ENCODE measurements at regions not wholly inside any gene's neighbourhood (a gene's known extent, or its start where the extent isn't known, plus 50 kb on each side); places are given as distances from the start of the nearest gene placed in this dataset.

DNA sequence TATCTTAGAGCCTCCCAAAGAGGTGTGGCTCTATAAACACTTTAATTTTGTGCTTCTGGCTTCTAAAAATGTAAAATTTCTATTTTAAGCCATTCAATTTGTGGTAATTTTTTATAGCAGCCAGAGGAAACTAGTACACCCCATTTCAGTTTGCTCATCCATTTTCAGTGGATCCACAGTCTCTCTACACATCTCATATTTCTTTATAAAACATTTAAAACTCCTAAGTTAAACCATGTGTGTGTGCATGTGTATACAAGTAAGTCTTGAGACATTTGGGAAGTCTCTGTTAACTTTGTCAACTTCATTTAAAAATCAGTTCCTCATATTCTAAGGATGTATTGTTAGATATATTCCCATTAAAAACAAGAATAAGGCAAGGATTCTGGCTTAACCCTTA is 273.2 kb downstream of the IL15 start:
- no peak overlapping the region for H3K4me2 ChIP-seq (ENCODE audit: insufficient read depth, low read length)
- no peaks in the 10 kb centered on the region for H4K20me1 ChIP-seq (replicated peaks; ENCODE audit: control insufficient read depth, insufficient read depth, low read length)
- H2AFZ ChIP-seq (ENCODE audit: low read depth, low read length) = no peak overlapping the region
- H3K4me1 ChIP-seq (replicated peaks in 1 of 2; ENCODE audit: control insufficient read depth in 2 of 2, insufficient read depth in 2 of 2, low read length in 2 of 2) = peaks cover 0 to 4% of the 10 kb centered on the region in 2 experiments; a peak in 2 of 5 replicates
- DNase-seq (ENCODE audit: extremely low read depth in 1 of 4, low spot score in 3 of 4) (no peak), ATAC-seq (no peak), FAIRE-seq (no peak)
- no peak overlapping the region for H3K27ac ChIP-seq (ENCODE audit: extremely low read depth, low read depth, low read length)
- in situ Hi-C loops (cut with MboI) (no loop called here), intact Hi-C loops (cut with micrococcal nuclease) (no loop called here)
- no peaks in the 10 kb centered on the region for H3K9me1 ChIP-seq (ENCODE audit: control insufficient read depth, insufficient read depth, low read length)
- no peaks in the 10 kb centered on the region for H3K36me3 ChIP-seq (ENCODE audit: control insufficient read depth, insufficient read depth, low read length)
- no peak overlapping the region for H3K9ac ChIP-seq (ENCODE audit: insufficient read depth in 1 of 2, low read depth in 2 of 2, low read length in 2 of 2)
- no peak overlapping the region for H3K4me3 ChIP-seq
- CTCF ChIA-PET (ENCODE audit: low intra/inter-chr PET ratio) = no interaction called here
- POLR2A ChIA-PET = no interaction called here
- H3K27me3 ChIP-seq (ENCODE audit: control insufficient read depth in 2 of 2, insufficient read depth in 2 of 2, low read length in 2 of 2) = no peaks in the 10 kb centered on the region
- no peaks in the 10 kb centered on the region for H3K79me2 ChIP-seq (ENCODE audit: control insufficient read depth, insufficient read depth, low read length)
- no TSS peak for BruUV-seq (replicated peaks)
- H3K9me3 ChIP-seq (replicated peaks; ENCODE audit: control insufficient read depth, insufficient read depth, low read depth, low read length) = no peaks in the 10 kb centered on the region
- TF ChIP-seq GTF2F1 (IDR thresholded peaks at IDR 0.05; ENCODE audit: low read depth, low read length) (no peak), TEAD1 (CRISPR knock-in tag; IDR thresholded peaks at IDR 0.05) (no peak), SMARCE1 (IDR thresholded peaks at IDR 0.05) (no peak), SMC3 (conservative IDR thresholded peaks at IDR 0.05; ENCODE audit: insufficient read depth, low read depth, low read length) (no peak), ZNF707 (CRISPR knock-in tag; conservative IDR thresholded peaks at IDR 0.05) (no peak), FOXA1 (IDR thresholded peaks at IDR 0.05; ENCODE audit: borderline replicate concordance) (no peak), ZNF444 (CRISPR knock-in tag; IDR thresholded peaks at IDR 0.05) (no peak), NFE2 (IDR thresholded peaks at IDR 0.05; ENCODE audit: low read depth) (no peak), RBM25 (IDR thresholded peaks at IDR 0.05; ENCODE audit: low read depth, low read length, severe bottlenecking) (no peak)
- TF ChIP-seq, protein P1, sequence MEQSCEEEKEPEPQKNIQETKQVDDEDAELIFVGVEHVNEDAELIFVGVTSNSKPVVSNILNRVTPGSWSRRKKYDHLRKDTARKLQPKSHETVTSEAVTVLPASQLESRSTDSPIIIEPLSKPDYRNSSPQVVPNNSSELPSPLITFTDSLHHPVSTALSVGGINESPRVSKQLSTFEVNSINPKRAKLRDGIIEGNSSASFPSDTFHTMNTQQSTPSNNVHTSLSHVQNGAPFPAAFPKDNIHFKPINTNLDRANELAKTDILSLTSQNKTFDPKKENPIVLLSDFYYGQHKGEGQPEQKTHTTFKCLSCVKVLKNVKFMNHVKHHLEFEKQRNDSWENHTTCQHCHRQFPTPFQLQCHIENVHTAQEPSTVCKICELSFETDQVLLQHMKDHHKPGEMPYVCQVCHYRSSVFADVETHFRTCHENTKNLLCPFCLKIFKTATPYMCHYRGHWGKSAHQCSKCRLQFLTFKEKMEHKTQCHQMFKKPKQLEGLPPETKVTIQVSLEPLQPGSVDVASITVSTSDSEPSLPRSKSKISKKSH (CRISPR knock-in tag; IDR thresholded peaks at IDR 0.05) = no peak
- TF ChIP-seq, protein P2, sequence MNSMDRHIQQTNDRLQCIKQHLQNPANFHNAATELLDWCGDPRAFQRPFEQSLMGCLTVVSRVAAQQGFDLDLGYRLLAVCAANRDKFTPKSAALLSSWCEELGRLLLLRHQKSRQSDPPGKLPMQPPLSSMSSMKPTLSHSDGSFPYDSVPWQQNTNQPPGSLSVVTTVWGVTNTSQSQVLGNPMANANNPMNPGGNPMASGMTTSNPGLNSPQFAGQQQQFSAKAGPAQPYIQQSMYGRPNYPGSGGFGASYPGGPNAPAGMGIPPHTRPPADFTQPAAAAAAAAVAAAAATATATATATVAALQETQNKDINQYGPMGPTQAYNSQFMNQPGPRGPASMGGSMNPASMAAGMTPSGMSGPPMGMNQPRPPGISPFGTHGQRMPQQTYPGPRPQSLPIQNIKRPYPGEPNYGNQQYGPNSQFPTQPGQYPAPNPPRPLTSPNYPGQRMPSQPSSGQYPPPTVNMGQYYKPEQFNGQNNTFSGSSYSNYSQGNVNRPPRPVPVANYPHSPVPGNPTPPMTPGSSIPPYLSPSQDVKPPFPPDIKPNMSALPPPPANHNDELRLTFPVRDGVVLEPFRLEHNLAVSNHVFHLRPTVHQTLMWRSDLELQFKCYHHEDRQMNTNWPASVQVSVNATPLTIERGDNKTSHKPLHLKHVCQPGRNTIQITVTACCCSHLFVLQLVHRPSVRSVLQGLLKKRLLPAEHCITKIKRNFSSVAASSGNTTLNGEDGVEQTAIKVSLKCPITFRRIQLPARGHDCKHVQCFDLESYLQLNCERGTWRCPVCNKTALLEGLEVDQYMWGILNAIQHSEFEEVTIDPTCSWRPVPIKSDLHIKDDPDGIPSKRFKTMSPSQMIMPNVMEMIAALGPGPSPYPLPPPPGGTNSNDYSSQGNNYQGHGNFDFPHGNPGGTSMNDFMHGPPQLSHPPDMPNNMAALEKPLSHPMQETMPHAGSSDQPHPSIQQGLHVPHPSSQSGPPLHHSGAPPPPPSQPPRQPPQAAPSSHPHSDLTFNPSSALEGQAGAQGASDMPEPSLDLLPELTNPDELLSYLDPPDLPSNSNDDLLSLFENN (IDR thresholded peaks at IDR 0.05; ENCODE audit: low read depth in 2 of 2, low read length in 2 of 2) = no peak
- TF ChIP-seq, protein P3, sequence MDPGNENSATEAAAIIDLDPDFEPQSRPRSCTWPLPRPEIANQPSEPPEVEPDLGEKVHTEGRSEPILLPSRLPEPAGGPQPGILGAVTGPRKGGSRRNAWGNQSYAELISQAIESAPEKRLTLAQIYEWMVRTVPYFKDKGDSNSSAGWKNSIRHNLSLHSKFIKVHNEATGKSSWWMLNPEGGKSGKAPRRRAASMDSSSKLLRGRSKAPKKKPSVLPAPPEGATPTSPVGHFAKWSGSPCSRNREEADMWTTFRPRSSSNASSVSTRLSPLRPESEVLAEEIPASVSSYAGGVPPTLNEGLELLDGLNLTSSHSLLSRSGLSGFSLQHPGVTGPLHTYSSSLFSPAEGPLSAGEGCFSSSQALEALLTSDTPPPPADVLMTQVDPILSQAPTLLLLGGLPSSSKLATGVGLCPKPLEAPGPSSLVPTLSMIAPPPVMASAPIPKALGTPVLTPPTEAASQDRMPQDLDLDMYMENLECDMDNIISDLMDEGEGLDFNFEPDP (CRISPR knock-in tag; IDR thresholded peaks at IDR 0.05) = no peak
- TF ChIP-seq, protein P4, sequence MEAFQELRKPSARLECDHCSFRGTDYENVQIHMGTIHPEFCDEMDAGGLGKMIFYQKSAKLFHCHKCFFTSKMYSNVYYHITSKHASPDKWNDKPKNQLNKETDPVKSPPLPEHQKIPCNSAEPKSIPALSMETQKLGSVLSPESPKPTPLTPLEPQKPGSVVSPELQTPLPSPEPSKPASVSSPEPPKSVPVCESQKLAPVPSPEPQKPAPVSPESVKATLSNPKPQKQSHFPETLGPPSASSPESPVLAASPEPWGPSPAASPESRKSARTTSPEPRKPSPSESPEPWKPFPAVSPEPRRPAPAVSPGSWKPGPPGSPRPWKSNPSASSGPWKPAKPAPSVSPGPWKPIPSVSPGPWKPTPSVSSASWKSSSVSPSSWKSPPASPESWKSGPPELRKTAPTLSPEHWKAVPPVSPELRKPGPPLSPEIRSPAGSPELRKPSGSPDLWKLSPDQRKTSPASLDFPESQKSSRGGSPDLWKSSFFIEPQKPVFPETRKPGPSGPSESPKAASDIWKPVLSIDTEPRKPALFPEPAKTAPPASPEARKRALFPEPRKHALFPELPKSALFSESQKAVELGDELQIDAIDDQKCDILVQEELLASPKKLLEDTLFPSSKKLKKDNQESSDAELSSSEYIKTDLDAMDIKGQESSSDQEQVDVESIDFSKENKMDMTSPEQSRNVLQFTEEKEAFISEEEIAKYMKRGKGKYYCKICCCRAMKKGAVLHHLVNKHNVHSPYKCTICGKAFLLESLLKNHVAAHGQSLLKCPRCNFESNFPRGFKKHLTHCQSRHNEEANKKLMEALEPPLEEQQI (IDR thresholded peaks at IDR 0.05) = no peak

All from K562 (cell line).